ENCODE measurements at regions not wholly inside any gene's neighbourhood (a gene's known extent, or its start where the extent isn't known, plus 50 kb on each side); places are given as distances from the start of the nearest gene placed in this dataset.

DNA sequence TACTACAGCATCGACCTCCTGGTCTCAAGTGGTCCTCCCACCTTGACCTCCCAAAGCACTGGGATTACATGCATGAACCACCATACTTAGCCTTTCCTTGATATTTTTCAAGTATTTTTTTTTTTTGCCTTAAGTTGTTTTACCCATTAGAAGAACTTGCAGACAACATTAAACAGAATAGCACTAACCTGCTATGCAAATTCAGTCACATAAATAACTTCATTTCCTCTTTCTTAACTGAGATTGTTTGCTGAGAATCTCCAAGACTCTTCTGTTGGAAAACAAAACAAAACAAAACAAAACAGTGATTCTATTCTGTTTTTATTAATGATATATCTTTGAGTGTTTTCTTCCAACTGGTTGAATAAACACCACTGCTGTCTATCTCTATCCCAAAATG lies 115.9 kb upstream of the IFNG-AS1 start:
- TF ChIP-seq, protein P1, sequence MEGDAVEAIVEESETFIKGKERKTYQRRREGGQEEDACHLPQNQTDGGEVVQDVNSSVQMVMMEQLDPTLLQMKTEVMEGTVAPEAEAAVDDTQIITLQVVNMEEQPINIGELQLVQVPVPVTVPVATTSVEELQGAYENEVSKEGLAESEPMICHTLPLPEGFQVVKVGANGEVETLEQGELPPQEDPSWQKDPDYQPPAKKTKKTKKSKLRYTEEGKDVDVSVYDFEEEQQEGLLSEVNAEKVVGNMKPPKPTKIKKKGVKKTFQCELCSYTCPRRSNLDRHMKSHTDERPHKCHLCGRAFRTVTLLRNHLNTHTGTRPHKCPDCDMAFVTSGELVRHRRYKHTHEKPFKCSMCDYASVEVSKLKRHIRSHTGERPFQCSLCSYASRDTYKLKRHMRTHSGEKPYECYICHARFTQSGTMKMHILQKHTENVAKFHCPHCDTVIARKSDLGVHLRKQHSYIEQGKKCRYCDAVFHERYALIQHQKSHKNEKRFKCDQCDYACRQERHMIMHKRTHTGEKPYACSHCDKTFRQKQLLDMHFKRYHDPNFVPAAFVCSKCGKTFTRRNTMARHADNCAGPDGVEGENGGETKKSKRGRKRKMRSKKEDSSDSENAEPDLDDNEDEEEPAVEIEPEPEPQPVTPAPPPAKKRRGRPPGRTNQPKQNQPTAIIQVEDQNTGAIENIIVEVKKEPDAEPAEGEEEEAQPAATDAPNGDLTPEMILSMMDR (IDR thresholded peaks at IDR 0.05) = no peak
- TF ChIP-seq POLR2AphosphoS5 (IDR thresholded peaks at IDR 0.05; ENCODE audit: low read depth, low read length) = no peak
- TF ChIP-seq NRF1 (IDR thresholded peaks at IDR 0.05; ENCODE audit: low read depth, low read length) = no peak
- TF ChIP-seq ELF1 (IDR thresholded peaks at IDR 0.05) = no peak
- TF ChIP-seq TAF1 (IDR thresholded peaks at IDR 0.05; ENCODE audit: borderline replicate concordance, low read depth, low read length) = no peak
- no peak for TF ChIP-seq EZH2phosphoT487 (IDR thresholded peaks at IDR 0.05; ENCODE audit: borderline replicate concordance, low read depth)
- no peak for TF ChIP-seq GABPA (IDR thresholded peaks at IDR 0.05; ENCODE audit: low read depth)
- TF ChIP-seq, protein P2, sequence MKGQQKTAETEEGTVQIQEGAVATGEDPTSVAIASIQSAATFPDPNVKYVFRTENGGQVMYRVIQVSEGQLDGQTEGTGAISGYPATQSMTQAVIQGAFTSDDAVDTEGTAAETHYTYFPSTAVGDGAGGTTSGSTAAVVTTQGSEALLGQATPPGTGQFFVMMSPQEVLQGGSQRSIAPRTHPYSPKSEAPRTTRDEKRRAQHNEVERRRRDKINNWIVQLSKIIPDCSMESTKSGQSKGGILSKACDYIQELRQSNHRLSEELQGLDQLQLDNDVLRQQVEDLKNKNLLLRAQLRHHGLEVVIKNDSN (IDR thresholded peaks at IDR 0.05; ENCODE audit: borderline replicate concordance, low read depth) = no peak
- TF ChIP-seq, protein P3, sequence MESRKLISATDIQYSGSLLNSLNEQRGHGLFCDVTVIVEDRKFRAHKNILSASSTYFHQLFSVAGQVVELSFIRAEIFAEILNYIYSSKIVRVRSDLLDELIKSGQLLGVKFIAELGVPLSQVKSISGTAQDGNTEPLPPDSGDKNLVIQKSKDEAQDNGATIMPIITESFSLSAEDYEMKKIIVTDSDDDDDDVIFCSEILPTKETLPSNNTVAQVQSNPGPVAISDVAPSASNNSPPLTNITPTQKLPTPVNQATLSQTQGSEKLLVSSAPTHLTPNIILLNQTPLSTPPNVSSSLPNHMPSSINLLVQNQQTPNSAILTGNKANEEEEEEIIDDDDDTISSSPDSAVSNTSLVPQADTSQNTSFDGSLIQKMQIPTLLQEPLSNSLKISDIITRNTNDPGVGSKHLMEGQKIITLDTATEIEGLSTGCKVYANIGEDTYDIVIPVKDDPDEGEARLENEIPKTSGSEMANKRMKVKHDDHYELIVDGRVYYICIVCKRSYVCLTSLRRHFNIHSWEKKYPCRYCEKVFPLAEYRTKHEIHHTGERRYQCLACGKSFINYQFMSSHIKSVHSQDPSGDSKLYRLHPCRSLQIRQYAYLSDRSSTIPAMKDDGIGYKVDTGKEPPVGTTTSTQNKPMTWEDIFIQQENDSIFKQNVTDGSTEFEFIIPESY (IDR thresholded peaks at IDR 0.05; ENCODE audit: borderline replicate concordance, low read depth) = no peak
- no peak for TF ChIP-seq EP300 (IDR thresholded peaks at IDR 0.05; ENCODE audit: borderline replicate concordance in 1 of 2, low read depth in 1 of 2, low read length in 1 of 2)
- no peak for TF ChIP-seq RFX5 (IDR thresholded peaks at IDR 0.05; ENCODE audit: low read length)
- no peak for TF ChIP-seq MXI1 (IDR thresholded peaks at IDR 0.05; ENCODE audit: low read depth, low read length)
- TF ChIP-seq SIN3A (IDR thresholded peaks at IDR 0.05; ENCODE audit: borderline replicate concordance, low read depth, low read length) = no peak
- no peak for TF ChIP-seq SMC3 (IDR thresholded peaks at IDR 0.05; ENCODE audit: low read depth, low read length)

Data from SK-N-SH (cell line).